Osteoblast (primary cell): ENCODE measurements at regions not wholly inside any gene's neighbourhood (a gene's known extent, or its start where the extent isn't known, plus 50 kb on each side); places are given as distances from the start of the nearest gene placed in this dataset.

ENCODE experiments used
- DNase-seq: peaks from one replicate; pipeline ENCODE4 v3.0.0; 2011; ENCODE audit warnings: low spot score, mixed read lengths; ENCODE audit not compliant: insufficient read length; ENCODE audit errors: missing footprints
- H2AFZ ChIP-seq: 2 replicates; pipeline ENCODE4 v1.6.0; 2011; ENCODE audit warnings: mild to moderate bottlenecking, low read length
- H3K27ac ChIP-seq: 2 replicates; pipeline ENCODE4 v1.5.1; 2011; ENCODE audit warnings: mild to moderate bottlenecking, low read depth, low read length, moderate library complexity
- H3K27me3 ChIP-seq: 2 replicates; pipeline ENCODE4 v1.6.0; 2012; ENCODE audit warnings: mild to moderate bottlenecking, control low read depth, inconsistent platforms, low read length, moderate library complexity; ENCODE audit not compliant: insufficient read depth
- H3K36me3 ChIP-seq: 2 replicates; pipeline ENCODE4 v1.5.1; 2011; ENCODE audit warnings: mild to moderate bottlenecking, low read length, control low read depth, moderate library complexity; ENCODE audit not compliant: insufficient read depth
- H3K4me1 ChIP-seq: 2 replicates; pipeline ENCODE4 v1.5.1; 2011; ENCODE audit warnings: mild to moderate bottlenecking, low read length, control low read depth, moderate library complexity; ENCODE audit not compliant: insufficient read depth
- H3K4me2 ChIP-seq: 2 replicates; pipeline ENCODE4 v1.6.0; 2011; ENCODE audit warnings: mild to moderate bottlenecking, low read length; ENCODE audit not compliant: insufficient read depth
- H3K4me3 ChIP-seq: fragments of 200-600 bp; sonication (generic); 3 replicates; pipeline ENCODE4 v1.5.1; 2012; ENCODE audit warnings: mild to moderate bottlenecking, low read length, inconsistent platforms; ENCODE audit not compliant: insufficient read depth
- H3K79me2 ChIP-seq: 2 replicates; pipeline ENCODE4 v1.6.0; 2012; ENCODE audit warnings: mild to moderate bottlenecking, low read length, control low read depth, inconsistent platforms; ENCODE audit not compliant: insufficient read depth
- H3K9me3 ChIP-seq: 2 replicates; pipeline ENCODE4 v1.5.1; 2011; ENCODE audit warnings: low read depth, low read length, control low read depth
- H4K20me1 ChIP-seq: 2 replicates; pipeline ENCODE4 v1.6.0; 2012; ENCODE audit warnings: mild to moderate bottlenecking, low read length, control low read depth; ENCODE audit not compliant: insufficient read depth
- CTCF ChIP-seq: IDR thresholded peaks from 2 replicates; pipeline ENCODE4 v1.5.1; 2011; ENCODE audit warnings: mild to moderate bottlenecking, low read depth, low read length, moderate library complexity; ENCODE audit errors: extremely low read depth

DNA sequence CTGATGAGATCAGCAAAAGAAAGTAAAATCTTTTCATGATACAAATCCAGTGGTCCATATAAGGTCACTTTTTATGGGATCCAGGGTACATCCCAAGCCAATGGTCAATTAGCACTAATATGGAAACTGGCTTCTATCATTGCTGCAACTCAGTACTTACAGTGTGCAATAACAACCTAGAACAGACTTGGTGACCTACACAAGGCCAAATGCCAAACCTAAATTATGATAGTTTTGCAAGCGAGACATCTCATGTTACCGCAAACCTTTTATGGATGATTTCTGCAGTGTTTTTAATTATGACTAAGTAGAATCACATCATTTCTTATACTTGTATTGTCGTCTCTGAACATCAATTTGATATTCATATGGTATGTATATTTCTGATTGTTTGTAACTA lies 583.5 kb upstream of the SEMA3D start:
- no peak for TF ChIP-seq CTCF
- Histone ChIP-seq H3K27me3 (no peaks in the 10 kb centered on the region), H3K27ac (no peak overlapping the region), H3K9me3 (no peaks in the 10 kb centered on the region), H3K36me3 (no peaks in the 10 kb centered on the region), H3K4me1 (peaks cover 11% of the 10 kb centered on the region), H4K20me1 (no peaks in the 10 kb centered on the region), H2AFZ (no peak overlapping the region), H3K79me2 (no peaks in the 10 kb centered on the region), H3K4me2 (peak overlapping the region; percentile 34), H3K4me3 (no peak overlapping the region)
- no peak for DNase-seq

DNA sequence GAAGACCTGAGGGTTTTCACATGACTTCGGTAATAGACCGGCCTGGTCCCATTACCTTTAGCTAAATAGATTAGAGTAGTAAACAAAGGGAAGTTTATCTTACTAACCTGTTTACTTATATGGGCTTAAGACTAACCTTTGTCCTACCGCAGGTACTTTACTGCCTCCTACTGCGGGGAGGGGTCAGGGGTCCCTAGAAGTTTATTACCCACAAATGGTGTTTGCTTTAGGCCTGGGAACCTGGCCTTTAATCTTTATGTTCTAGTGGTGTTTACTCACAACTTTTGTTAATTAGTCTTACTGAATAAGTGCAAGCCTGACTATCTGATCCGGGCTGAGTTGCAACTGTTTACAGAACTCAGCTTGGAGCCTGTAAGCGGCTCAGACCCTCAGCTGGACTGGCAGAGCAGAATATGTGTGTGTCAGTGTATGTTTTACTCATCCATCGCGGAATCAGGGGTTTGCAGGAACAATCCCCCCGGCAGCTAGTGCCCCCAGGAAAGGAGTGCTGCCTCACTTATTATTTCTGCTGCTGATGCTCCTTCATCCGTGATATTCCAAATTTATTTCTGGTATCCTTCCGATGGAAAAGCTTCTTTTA lies 578.9 kb upstream of the SEMA3D start:
- Histone ChIP-seq H2AFZ (no peak overlapping the region), H4K20me1 (no peaks in the 10 kb centered on the region), H3K27ac (no peak overlapping the region), H3K36me3 (no peaks in the 10 kb centered on the region), H3K4me3 (no peak overlapping the region), H3K27me3 (no peaks in the 10 kb centered on the region), H3K79me2 (no peaks in the 10 kb centered on the region), H3K4me1 (peaks cover 7% of the 10 kb centered on the region), H3K4me2 (no peak overlapping the region), H3K9me3 (no peaks in the 10 kb centered on the region)
- DNase-seq = no peak
- no peak for TF ChIP-seq CTCF

- Histone ChIP-seq H3K4me2 (no peak overlapping the region), H3K4me3 (no peak overlapping the region), H3K27ac (no peak overlapping the region), H3K27me3 (no peaks in the 10 kb centered on the region), H3K79me2 (no peaks in the 10 kb centered on the region), H3K4me1 (no peaks in the 10 kb centered on the region), H4K20me1 (no peaks in the 10 kb centered on the region), H3K9me3 (no peaks in the 10 kb centered on the region), H3K36me3 (no peaks in the 10 kb centered on the region), H2AFZ (no peak overlapping the region)
- no peak for DNase-seq
- TF ChIP-seq CTCF = no peak
Observed at GRCh38 chr7:85764034-85764433, 577.2 kb upstream of the SEMA3D start.

- Histone ChIP-seq H3K27me3 (no peaks in the 10 kb centered on the region), H3K27ac (no peak overlapping the region), H4K20me1 (no peaks in the 10 kb centered on the region), H3K9me3 (no peaks in the 10 kb centered on the region), H3K4me3 (no peak overlapping the region), H2AFZ (no peak overlapping the region), H3K4me2 (no peak overlapping the region), H3K79me2 (no peaks in the 10 kb centered on the region), H3K4me1 (no peaks in the 10 kb centered on the region), H3K36me3 (no peaks in the 10 kb centered on the region)
- TF ChIP-seq CTCF = no peak
- DNase-seq = no peak
Observed at GRCh38 chr7:85757348-85757747, 570.5 kb upstream of the SEMA3D start.
